AG09309 (cell line): ENCODE measurements at regions not wholly inside any gene's neighbourhood (a gene's known extent, or its start where the extent isn't known, plus 50 kb on each side); places are given as distances from the start of the nearest gene placed in this dataset.

Experiments used
- DNase-seq: peaks from one replicate; pipeline ENCODE4 v3.0.0-alpha.2; 2010; ENCODE audit warnings: low read depth
- H3K4me3 ChIP-seq: 2 replicates; pipeline ENCODE4 v1.5.1; 2011; ENCODE audit warnings: mild to moderate bottlenecking, low read depth, low read length, moderate library complexity; ENCODE audit not compliant: control insufficient read depth
- TF ChIP-seq, protein P1 (sequence below): IDR thresholded peaks from 2 replicates; pipeline ENCODE4 v1.5.1; 2011; ENCODE audit warnings: mild to moderate bottlenecking, low read depth, low read length, inconsistent platforms; ENCODE audit not compliant: insufficient read depth, control insufficient read depth; ENCODE audit errors: missing control alignments

DNA sequence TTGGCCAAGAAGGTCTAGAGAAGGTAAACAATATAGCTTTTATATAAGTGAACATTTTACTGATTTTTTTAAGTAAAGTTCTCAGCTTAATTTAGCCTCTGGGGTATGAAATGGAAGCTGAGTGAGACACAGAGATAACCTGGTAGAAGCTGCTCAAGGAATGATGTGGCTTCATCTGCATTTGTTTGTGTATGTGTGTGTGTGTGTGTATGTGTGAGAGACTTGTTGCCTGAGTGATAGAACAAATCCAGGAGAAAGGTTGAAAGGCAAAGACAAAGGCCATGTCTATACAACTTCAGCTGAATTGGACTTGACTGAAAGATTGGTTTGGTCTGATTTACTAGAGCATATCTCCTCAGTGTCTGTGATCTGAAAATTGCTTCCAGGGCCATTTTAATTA lies 63.6 kb downstream of the PCDH7 start:
- no peak overlapping the region for H3K4me3 ChIP-seq
- TF ChIP-seq, protein P1, sequence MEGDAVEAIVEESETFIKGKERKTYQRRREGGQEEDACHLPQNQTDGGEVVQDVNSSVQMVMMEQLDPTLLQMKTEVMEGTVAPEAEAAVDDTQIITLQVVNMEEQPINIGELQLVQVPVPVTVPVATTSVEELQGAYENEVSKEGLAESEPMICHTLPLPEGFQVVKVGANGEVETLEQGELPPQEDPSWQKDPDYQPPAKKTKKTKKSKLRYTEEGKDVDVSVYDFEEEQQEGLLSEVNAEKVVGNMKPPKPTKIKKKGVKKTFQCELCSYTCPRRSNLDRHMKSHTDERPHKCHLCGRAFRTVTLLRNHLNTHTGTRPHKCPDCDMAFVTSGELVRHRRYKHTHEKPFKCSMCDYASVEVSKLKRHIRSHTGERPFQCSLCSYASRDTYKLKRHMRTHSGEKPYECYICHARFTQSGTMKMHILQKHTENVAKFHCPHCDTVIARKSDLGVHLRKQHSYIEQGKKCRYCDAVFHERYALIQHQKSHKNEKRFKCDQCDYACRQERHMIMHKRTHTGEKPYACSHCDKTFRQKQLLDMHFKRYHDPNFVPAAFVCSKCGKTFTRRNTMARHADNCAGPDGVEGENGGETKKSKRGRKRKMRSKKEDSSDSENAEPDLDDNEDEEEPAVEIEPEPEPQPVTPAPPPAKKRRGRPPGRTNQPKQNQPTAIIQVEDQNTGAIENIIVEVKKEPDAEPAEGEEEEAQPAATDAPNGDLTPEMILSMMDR: no peak
- DNase-seq: no peak

DNA sequence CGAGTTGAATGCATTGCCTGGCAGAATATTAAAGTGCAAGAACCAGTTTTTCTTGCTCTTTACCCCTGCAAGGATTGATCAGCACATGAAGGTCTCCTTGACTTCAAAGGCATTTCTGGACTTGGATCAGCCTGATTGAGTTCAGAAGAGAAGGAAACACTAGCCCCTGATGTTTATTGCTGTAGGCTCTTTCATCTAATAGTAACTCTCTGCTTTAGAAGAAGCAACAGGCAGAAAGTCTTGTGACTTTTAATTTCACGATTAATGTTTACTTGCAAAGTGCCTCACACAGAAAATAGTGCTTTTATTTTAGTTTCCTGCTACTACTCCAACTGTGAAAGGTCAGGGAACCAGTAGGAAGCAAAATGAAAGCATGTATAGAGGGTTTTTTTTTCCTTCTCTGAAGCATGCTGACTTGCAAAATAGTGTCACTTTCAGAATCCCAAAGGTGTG lies 69.1 kb downstream of the PCDH7 start:
- DNase-seq: no peak
- TF ChIP-seq, protein P1: no peak
- H3K4me3 ChIP-seq: no peak overlapping the region

DNA sequence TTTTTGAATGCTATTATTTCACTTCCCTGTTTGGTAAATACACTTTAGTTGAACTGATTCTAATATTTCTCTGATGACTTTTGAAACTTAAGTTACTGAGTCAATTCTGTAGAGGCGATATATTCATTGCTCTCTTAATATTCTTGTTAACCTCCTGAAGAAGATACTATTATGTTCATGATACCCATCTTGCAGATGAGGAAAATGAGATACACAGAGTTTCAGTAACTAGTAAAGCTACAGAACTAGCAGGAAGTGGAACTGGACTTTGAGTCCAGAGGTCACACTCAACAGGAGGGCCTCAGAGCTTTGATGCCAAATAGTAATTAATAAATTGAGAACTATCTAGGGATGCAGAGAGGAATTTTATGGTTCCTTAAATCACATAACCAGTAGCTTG lies 70.0 kb downstream of the PCDH7 start:
- DNase-seq: no peak
- TF ChIP-seq, protein P1: no peak
- H3K4me3 ChIP-seq: no peak overlapping the region

DNA sequence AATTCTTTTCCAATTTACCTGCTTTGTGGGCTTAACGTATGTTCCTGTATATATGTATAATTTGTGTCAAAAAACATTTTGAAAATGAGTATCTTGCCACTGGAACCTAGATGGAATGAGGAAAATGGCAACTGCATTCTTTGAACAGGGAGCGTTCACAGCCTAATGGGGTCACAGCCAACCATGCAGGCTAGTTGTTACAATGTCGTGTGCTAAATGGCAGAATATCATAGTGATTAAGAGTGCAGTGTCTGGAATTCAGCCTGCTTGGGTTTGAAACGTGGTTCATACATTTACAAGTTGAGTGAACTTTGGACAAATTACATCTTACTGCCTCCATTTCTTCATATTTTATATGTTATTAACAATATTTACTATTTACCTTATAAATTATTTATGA lies 70.8 kb downstream of the PCDH7 start:
- no peak for DNase-seq
- TF ChIP-seq, protein P1: no peak
- H3K4me3 ChIP-seq: no peak overlapping the region

DNA sequence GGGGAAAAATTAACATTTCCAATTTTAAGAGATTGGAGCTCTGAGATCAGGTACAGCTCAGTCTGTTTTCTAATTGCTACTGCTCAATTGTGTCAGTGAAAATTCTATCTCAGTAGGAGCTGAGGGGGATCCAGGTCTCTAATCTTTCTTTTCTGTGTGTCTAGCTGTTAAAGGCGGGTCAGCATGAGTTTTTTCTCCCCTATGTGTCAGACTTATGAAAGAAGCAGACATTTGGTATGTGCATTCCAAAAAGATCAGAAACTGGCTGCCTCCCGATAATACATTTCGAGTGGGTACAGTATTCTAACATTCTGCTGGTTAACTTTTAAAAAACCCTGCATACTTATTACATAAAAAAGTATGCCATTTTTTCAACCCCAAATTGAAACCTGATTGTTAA lies 72.4 kb downstream of the PCDH7 start:
- peak; percentile 10 for DNase-seq
- no peak overlapping the region for H3K4me3 ChIP-seq
- TF ChIP-seq, protein P1: no peak

DNA sequence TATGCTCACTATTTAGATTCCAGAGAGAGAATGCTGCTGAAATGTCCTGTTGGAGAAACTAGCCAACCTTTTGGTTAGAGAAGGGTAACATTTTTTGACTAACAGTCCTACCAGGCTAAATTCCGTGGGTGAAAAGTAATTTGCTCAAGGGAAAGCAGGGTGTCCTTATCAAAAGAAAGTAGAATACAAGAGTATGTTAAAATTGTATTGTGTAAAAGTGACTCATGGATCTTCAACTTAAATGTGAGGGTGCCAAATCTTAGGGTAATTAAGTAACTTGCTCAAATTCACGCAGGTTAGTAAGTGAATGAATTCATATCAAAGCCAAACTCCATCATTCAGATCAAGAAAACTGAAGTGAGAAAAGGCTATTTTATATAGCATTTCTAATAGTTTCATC lies 81.7 kb downstream of the PCDH7 start:
- H3K4me3 ChIP-seq: no peak overlapping the region
- TF ChIP-seq, protein P1: no peak
- DNase-seq: no peak
